ENCODE measurements at regions not wholly inside any gene's neighbourhood (a gene's known extent, or its start where the extent isn't known, plus 50 kb on each side); places are given as distances from the start of the nearest gene placed in this dataset.

GRCh38 chr20:24212494-24212893, 223.9 kb upstream of the GGTLC1 start:
- no peak overlapping the region for H3K27ac ChIP-seq (ENCODE audit: low read length)
- H3K36me3 ChIP-seq (ENCODE audit: control insufficient read depth, insufficient read depth, low read length) = no peaks in the 10 kb centered on the region
- H3K27me3 ChIP-seq (ENCODE audit: control insufficient read depth, insufficient read depth, low read length) = peaks cover 6% of the 10 kb centered on the region; the same call in 1 of the 2 replicates
- H3K9me3 ChIP-seq (ENCODE audit: control insufficient read depth, insufficient read depth, low read depth, low read length) = no peaks in the 10 kb centered on the region
- ChIA-PET POLR2A (no interaction called here), CTCF (no interaction called here)
- in situ Hi-C loops (cut with HindIII; ENCODE audit: low pct_unique_long_range_greater_than_20kb, low sequenced_read_pairs) (no loop called here), intact Hi-C loops (cut with micrococcal nuclease; ENCODE audit: unreplicated experiment) (no loop called here)
- no TSS peak for BruUV-seq (replicated peaks)
- TF ChIP-seq POLR2AphosphoS5 (IDR thresholded peaks at IDR 0.05; ENCODE audit: low read depth, low read length) (no peak), TCF7L2 (IDR thresholded peaks at IDR 0.05; ENCODE audit: low read depth, low read length) (no peak), REST (IDR thresholded peaks at IDR 0.05; ENCODE audit: insufficient read depth in 1 of 2, low read depth in 2 of 2, low read length in 1 of 2) (no peak), SIN3A (IDR thresholded peaks at IDR 0.05; ENCODE audit: borderline replicate concordance, insufficient read depth, low read depth, low read length) (no peak)
- DNase-seq (ENCODE audit: low read depth, low spot score) = no peak
- H3K4me3 ChIP-seq (ENCODE audit: low read depth in 2 of 2, low read length in 2 of 2) = no peak overlapping the region
- ATAC-seq = no peak
- H3K4me1 ChIP-seq (ENCODE audit: control insufficient read depth, insufficient read depth, low read length) = no peaks in the 10 kb centered on the region

GRCh38 chr20:24211972-24212371, 223.4 kb upstream of the GGTLC1 start:
- Histone ChIP-seq H3K27ac (ENCODE audit: low read length) (no peak overlapping the region), H3K36me3 (ENCODE audit: control insufficient read depth, insufficient read depth, low read length) (no peaks in the 10 kb centered on the region), H3K4me3 (ENCODE audit: low read depth in 2 of 2, low read length in 2 of 2) (no peak overlapping the region), H3K4me1 (ENCODE audit: control insufficient read depth, insufficient read depth, low read length) (no peaks in the 10 kb centered on the region), H3K27me3 (ENCODE audit: control insufficient read depth, insufficient read depth, low read length) (peaks cover 6% of the 10 kb centered on the region; the same call in 1 of the 2 replicates), H3K9me3 (ENCODE audit: control insufficient read depth, insufficient read depth, low read depth, low read length) (no peaks in the 10 kb centered on the region)
- no TSS peak for BruUV-seq (replicated peaks)
- ChIA-PET CTCF (no interaction called here), POLR2A (no interaction called here)
- no peak for DNase-seq (ENCODE audit: low read depth, low spot score)
- in situ Hi-C loops (cut with HindIII; ENCODE audit: low pct_unique_long_range_greater_than_20kb, low sequenced_read_pairs) = no loop called here
- ATAC-seq = no peak
- intact Hi-C loops (cut with micrococcal nuclease; ENCODE audit: unreplicated experiment) = no loop called here
- TF ChIP-seq SIN3A (IDR thresholded peaks at IDR 0.05; ENCODE audit: borderline replicate concordance, insufficient read depth, low read depth, low read length) = no peak
- TF ChIP-seq, protein P1, sequence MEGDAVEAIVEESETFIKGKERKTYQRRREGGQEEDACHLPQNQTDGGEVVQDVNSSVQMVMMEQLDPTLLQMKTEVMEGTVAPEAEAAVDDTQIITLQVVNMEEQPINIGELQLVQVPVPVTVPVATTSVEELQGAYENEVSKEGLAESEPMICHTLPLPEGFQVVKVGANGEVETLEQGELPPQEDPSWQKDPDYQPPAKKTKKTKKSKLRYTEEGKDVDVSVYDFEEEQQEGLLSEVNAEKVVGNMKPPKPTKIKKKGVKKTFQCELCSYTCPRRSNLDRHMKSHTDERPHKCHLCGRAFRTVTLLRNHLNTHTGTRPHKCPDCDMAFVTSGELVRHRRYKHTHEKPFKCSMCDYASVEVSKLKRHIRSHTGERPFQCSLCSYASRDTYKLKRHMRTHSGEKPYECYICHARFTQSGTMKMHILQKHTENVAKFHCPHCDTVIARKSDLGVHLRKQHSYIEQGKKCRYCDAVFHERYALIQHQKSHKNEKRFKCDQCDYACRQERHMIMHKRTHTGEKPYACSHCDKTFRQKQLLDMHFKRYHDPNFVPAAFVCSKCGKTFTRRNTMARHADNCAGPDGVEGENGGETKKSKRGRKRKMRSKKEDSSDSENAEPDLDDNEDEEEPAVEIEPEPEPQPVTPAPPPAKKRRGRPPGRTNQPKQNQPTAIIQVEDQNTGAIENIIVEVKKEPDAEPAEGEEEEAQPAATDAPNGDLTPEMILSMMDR (IDR thresholded peaks at IDR 0.05) = no peak
- TF ChIP-seq REST (IDR thresholded peaks at IDR 0.05; ENCODE audit: insufficient read depth in 1 of 2, low read depth in 2 of 2, low read length in 1 of 2) = no peak
- TF ChIP-seq TCF7L2 (IDR thresholded peaks at IDR 0.05; ENCODE audit: low read depth, low read length) = no peak
- no peak for TF ChIP-seq POLR2AphosphoS5 (IDR thresholded peaks at IDR 0.05; ENCODE audit: low read depth, low read length)
